GM19099 (cell line): ENCODE measurements at regions not wholly inside any gene's neighbourhood (a gene's known extent, or its start where the extent isn't known, plus 50 kb on each side); places are given as distances from the start of the nearest gene placed in this dataset.

Source experiments
- POLR2A ChIP-seq: IDR thresholded peaks from 3 replicates; pipeline ENCODE4 v1.6.1; 2011; ENCODE audit warnings: low read depth; ENCODE audit not compliant: insufficient read length; ENCODE audit errors: extremely low read depth

- TF ChIP-seq POLR2A = no peak
Observed at GRCh38 chr17:71846561-71847110, 274.2 kb upstream of the SOX9 start.

- TF ChIP-seq POLR2A = no peak
Observed at GRCh38 chr17:71849783-71850768, 270.7 kb upstream of the SOX9 start.

GRCh38 chr17:71850812-71851211, 270.0 kb upstream of the SOX9 start:
- TF ChIP-seq POLR2A = no peak

DNA sequence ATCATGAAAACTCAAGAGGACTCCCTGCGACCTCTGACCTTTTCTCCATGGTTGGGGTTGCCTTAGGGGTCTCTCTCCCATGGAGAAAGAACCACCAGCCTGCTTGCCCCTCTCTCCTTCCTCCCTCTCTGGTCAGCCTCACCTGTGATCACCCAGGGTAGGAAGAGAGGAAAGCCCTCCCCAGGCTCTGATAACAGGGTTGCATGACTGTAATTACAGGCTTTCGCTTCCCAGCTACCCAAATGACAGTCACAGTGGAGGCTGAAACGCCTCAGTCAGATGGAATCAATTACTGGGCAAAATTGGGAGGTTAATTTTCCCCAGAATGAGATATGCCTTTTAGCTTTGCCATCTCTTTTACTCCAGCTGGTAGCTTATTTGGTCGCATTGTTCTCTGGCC, 265.8 kb upstream of the SOX9 start:
- no peak for TF ChIP-seq POLR2A

GRCh38 chr17:71864755-71865154, 256.1 kb upstream of the SOX9 start:
- no peak for TF ChIP-seq POLR2A

DNA sequence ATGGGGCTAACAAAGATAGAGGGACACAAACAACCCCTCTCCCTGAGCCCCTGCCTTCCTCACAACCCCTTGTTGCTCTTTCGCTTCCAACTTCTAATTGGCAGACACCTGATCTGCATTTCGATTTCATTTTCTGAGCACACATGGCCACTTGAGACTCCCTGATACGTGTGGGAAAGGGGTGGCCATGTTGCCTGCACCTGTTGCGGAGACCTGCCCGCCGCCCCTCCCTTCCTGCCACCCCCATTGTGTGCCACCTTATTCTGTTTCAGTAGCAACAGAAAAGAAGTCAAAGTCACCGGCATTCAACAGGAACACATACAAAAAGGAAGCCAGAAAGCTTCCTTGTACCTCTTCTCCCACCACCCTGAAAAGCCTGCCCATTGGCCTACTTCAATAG, 254.7 kb upstream of the SOX9 start:
- no peak for TF ChIP-seq POLR2A

DNA sequence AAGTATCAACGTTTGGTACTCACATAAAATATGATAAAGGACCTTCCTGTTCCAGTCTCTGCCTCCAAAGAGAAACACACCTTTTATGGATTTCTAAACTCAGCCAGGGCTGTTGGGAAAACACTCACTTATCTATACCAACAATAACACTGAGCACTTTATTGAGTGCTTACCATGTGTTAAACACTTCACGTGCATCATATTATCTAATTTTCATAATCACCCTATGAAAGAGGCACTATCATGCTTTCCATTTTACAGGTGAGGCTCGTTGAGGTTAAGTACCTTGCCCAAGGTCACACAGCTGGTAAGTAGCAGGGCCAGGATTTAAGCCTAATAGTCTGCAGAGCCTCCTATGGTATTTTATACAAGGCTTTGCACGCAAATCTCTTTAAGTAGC, 251.5 kb upstream of the SOX9 start:
- no peak for TF ChIP-seq POLR2A

DNA sequence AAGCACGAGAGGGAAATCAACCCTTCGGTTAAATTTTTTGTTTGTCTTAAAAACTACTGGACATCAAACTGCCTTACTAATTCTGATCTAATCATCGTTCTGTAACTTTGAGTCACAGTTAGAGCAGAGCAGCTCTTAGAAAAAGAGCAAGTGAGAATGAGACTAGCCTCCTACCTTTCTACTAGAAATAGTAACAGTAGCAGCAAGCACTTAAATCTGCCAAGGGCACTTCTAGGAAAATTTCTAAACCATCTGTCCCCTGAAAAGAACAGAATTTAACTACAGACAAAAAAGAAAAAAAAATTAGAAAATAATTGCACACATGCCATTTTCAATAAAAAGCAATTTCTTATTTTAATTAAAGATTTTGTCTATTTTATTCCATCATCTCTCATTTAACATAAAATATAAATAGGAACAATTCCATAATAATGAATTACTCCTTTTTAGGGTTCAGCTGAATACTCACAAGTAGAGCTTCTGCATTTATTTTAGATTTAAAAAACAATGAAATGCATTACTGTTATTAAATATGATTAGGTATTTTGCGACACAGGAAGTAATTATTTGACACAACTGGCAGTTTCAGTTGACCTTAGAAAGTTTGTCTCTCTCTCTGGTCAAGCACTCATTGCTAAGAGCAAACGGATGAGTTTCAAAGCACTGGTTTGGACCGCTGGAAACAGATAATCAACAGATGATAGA, 250.8 kb upstream of the SOX9 start:
- TF ChIP-seq POLR2A = no peak

DNA sequence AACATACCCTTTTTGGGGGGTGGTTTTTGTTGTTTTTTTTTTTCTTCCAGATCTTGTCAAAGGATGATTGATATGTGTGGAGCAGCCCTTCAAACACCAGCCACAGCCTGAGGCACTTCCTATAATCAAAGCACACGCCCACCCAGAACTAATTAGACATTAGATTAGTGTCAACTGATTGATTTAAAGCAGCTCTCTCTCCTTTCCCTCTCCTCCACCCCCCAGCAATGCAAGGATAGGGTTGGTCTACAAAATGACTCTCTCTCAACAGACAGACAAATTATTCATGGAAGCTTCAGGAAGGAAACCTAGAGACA, 250.3 kb upstream of the SOX9 start:
- TF ChIP-seq POLR2A = no peak

DNA sequence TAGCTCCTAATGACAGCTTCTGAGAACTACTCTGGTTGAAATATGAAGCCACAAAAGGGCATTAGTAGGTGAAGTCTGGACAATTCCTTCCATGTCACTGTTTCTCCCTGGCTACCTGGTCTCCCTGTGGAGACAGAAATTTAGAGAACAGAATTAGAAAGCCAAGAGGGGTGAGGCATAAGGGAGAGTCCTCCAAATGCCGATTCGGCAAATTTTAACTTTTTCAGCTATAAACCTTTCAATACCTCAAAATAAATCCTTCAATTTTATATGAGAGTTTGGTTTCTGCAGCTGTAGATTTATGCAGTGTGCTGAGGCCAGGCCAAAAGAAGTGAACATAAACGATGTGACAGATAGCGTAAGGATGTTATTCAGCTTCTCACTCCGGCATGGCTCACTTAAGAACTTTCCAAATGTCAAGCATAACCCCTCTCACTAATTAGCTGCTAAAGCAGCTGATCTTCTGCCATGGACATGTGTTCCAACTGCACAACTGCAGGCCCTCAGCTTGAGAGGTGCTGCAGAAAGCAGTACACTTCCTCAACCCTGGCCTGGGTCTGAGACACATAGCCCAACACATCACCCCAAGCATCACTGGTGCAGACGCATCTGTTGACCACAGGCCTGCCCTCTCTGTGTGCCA, 247.9 kb upstream of the SOX9 start:
- no peak for TF ChIP-seq POLR2A

- no peak for TF ChIP-seq POLR2A
Observed at GRCh38 chr17:71878271-71878670, 242.5 kb upstream of the SOX9 start.

GRCh38 chr17:71878998-71879397, 241.8 kb upstream of the SOX9 start:
- no peak for TF ChIP-seq POLR2A

DNA sequence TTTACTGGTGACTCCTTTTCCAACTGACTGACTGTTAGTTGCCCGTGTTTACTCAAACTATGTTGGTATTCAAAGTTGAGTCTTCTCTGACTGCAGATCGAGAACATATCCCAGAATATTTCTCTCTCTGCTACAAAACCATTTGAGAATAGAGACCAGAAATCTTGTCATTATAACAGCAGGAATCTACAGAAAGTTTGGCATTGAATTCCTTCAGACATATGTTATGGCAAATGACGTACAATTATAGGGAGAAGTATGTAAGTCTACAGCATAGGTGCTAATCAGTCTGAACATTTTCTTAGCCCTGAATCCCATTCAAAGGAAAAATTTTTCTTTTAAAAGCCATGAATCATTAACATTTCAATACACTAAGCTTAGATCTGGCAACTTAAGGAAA, 239.8 kb upstream of the SOX9 start:
- TF ChIP-seq POLR2A = no peak

- no peak for TF ChIP-seq POLR2A
Observed at GRCh38 chr17:71881581-71881980, 239.2 kb upstream of the SOX9 start.

- TF ChIP-seq POLR2A = no peak
Observed at GRCh38 chr17:71883258-71883657, 237.6 kb upstream of the SOX9 start.

GRCh38 chr17:71883845-71884244, 237.0 kb upstream of the SOX9 start:
- no peak for TF ChIP-seq POLR2A

GRCh38 chr17:71885662-71886061, 235.2 kb upstream of the SOX9 start:
- TF ChIP-seq POLR2A = no peak
